ENCODE measurements at regions not wholly inside any gene's neighbourhood (a gene's known extent, or its start where the extent isn't known, plus 50 kb on each side); places are given as distances from the start of the nearest gene placed in this dataset.

DNA sequence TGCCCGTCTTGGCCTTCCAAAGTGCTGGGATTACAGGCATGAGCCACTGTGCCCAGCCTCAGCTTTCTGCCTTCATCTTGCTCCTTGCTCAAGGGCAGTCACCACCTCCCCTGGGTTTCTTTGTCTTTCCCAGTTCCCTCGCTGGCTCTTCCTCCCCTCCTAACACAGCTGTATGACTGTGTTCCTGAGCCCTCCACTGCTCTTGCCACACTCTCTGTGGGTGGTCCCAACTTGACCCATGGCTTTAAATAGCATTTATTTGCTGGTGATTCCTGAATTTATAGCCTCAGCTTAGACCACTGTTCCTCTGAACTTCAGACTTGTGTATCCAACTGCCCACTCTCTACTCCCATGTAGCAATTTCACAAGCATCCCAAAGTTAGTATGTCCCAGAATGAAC lies 181.3 kb downstream of the BAMBI start:
- H3K27ac ChIP-seq (ENCODE audit: low read depth) = no peak overlapping the region
- H2AFZ ChIP-seq = no peak overlapping the region
- H3K79me2 ChIP-seq (replicated peaks; ENCODE audit: insufficient read depth) = no peaks in the 10 kb centered on the region
- H3K9me2 ChIP-seq (ENCODE audit: insufficient read depth) = peaks cover 6% of the 10 kb centered on the region; the same call in 1 of the 2 replicates
- ATAC-seq (no peak), DNase-seq (ENCODE audit: low spot score) (no peak)
- no peaks in the 10 kb centered on the region for H3K4me1 ChIP-seq (ENCODE audit: insufficient read depth)
- H4K20me1 ChIP-seq (replicated peaks; ENCODE audit: insufficient read depth) = no peaks in the 10 kb centered on the region
- TF ChIP-seq, protein P1, sequence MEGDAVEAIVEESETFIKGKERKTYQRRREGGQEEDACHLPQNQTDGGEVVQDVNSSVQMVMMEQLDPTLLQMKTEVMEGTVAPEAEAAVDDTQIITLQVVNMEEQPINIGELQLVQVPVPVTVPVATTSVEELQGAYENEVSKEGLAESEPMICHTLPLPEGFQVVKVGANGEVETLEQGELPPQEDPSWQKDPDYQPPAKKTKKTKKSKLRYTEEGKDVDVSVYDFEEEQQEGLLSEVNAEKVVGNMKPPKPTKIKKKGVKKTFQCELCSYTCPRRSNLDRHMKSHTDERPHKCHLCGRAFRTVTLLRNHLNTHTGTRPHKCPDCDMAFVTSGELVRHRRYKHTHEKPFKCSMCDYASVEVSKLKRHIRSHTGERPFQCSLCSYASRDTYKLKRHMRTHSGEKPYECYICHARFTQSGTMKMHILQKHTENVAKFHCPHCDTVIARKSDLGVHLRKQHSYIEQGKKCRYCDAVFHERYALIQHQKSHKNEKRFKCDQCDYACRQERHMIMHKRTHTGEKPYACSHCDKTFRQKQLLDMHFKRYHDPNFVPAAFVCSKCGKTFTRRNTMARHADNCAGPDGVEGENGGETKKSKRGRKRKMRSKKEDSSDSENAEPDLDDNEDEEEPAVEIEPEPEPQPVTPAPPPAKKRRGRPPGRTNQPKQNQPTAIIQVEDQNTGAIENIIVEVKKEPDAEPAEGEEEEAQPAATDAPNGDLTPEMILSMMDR (conservative IDR thresholded peaks at IDR 0.05; ENCODE audit: low read depth in 2 of 2) = no peak
- no peak for TF ChIP-seq NANOG (IDR thresholded peaks at IDR 0.05; ENCODE audit: borderline replicate concordance)
- TF ChIP-seq ZNF114 (CRISPR knock-in tag; IDR thresholded peaks at IDR 0.05) = no peak
- TF ChIP-seq, protein P2, sequence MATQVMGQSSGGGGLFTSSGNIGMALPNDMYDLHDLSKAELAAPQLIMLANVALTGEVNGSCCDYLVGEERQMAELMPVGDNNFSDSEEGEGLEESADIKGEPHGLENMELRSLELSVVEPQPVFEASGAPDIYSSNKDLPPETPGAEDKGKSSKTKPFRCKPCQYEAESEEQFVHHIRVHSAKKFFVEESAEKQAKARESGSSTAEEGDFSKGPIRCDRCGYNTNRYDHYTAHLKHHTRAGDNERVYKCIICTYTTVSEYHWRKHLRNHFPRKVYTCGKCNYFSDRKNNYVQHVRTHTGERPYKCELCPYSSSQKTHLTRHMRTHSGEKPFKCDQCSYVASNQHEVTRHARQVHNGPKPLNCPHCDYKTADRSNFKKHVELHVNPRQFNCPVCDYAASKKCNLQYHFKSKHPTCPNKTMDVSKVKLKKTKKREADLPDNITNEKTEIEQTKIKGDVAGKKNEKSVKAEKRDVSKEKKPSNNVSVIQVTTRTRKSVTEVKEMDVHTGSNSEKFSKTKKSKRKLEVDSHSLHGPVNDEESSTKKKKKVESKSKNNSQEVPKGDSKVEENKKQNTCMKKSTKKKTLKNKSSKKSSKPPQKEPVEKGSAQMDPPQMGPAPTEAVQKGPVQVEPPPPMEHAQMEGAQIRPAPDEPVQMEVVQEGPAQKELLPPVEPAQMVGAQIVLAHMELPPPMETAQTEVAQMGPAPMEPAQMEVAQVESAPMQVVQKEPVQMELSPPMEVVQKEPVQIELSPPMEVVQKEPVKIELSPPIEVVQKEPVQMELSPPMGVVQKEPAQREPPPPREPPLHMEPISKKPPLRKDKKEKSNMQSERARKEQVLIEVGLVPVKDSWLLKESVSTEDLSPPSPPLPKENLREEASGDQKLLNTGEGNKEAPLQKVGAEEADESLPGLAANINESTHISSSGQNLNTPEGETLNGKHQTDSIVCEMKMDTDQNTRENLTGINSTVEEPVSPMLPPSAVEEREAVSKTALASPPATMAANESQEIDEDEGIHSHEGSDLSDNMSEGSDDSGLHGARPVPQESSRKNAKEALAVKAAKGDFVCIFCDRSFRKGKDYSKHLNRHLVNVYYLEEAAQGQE (IDR thresholded peaks at IDR 0.05; ENCODE audit: unreplicated experiment) = no peak
- TF ChIP-seq ZNF331 (CRISPR knock-in tag; IDR thresholded peaks at IDR 0.05; ENCODE audit: low read depth) = no peak
- no peak for TF ChIP-seq CREB1 (CRISPR knock-in tag; IDR thresholded peaks at IDR 0.05; ENCODE audit: low read depth)
- TF ChIP-seq POLR2AphosphoS5 (IDR thresholded peaks at IDR 0.05; ENCODE audit: low read depth) = no peak
- TF ChIP-seq, protein P3, sequence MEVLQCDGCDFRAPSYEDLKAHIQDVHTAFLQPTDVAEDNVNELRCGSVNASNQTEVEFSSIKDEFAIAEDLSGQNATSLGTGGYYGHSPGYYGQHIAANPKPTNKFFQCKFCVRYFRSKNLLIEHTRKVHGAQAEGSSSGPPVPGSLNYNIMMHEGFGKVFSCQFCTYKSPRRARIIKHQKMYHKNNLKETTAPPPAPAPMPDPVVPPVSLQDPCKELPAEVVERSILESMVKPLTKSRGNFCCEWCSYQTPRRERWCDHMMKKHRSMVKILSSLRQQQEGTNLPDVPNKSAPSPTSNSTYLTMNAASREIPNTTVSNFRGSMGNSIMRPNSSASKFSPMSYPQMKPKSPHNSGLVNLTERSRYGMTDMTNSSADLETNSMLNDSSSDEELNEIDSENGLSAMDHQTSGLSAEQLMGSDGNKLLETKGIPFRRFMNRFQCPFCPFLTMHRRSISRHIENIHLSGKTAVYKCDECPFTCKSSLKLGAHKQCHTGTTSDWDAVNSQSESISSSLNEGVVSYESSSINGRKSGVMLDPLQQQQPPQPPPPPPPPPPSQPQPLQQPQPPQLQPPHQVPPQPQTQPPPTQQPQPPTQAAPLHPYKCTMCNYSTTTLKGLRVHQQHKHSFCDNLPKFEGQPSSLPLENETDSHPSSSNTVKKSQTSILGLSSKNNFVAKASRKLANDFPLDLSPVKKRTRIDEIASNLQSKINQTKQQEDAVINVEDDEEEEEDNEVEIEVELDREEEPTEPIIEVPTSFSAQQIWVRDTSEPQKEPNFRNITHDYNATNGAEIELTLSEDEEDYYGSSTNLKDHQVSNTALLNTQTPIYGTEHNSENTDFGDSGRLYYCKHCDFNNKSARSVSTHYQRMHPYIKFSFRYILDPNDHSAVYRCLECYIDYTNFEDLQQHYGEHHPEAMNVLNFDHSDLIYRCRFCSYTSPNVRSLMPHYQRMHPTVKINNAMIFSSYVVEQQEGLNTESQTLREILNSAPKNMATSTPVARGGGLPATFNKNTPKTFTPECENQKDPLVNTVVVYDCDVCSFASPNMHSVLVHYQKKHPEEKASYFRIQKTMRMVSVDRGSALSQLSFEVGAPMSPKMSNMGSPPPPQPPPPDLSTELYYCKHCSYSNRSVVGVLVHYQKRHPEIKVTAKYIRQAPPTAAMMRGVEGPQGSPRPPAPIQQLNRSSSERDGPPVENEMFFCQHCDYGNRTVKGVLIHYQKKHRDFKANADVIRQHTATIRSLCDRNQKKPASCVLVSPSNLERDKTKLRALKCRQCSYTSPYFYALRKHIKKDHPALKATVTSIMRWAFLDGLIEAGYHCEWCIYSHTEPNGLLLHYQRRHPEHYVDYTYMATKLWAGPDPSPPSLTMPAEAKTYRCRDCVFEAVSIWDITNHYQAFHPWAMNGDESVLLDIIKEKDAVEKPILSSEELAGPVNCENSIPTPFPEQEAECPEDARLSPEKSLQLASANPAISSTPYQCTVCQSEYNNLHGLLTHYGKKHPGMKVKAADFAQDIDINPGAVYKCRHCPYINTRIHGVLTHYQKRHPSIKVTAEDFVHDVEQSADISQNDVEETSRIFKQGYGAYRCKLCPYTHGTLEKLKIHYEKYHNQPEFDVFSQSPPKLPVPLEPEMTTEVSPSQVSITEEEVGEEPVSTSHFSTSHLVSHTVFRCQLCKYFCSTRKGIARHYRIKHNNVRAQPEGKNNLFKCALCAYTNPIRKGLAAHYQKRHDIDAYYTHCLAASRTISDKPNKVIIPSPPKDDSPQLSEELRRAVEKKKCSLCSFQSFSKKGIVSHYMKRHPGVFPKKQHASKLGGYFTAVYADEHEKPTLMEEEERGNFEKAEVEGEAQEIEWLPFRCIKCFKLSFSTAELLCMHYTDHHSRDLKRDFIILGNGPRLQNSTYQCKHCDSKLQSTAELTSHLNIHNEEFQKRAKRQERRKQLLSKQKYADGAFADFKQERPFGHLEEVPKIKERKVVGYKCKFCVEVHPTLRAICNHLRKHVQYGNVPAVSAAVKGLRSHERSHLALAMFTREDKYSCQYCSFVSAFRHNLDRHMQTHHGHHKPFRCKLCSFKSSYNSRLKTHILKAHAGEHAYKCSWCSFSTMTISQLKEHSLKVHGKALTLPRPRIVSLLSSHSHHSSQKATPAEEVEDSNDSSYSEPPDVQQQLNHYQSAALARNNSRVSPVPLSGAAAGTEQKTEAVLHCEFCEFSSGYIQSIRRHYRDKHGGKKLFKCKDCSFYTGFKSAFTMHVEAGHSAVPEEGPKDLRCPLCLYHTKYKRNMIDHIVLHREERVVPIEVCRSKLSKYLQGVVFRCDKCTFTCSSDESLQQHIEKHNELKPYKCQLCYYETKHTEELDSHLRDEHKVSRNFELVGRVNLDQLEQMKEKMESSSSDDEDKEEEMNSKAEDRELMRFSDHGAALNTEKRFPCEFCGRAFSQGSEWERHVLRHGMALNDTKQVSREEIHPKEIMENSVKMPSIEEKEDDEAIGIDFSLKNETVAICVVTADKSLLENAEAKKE (CRISPR knock-in tag; IDR thresholded peaks at IDR 0.05) = no peak
- TF ChIP-seq STAT1 (IDR thresholded peaks at IDR 0.05; ENCODE audit: unreplicated experiment) = no peak
- no peak for TF ChIP-seq EZH2phosphoT487 (IDR thresholded peaks at IDR 0.05; ENCODE audit: unreplicated experiment)
- TF ChIP-seq JUNB (IDR thresholded peaks at IDR 0.05; ENCODE audit: unreplicated experiment) = no peak
- TF ChIP-seq, protein P4, sequence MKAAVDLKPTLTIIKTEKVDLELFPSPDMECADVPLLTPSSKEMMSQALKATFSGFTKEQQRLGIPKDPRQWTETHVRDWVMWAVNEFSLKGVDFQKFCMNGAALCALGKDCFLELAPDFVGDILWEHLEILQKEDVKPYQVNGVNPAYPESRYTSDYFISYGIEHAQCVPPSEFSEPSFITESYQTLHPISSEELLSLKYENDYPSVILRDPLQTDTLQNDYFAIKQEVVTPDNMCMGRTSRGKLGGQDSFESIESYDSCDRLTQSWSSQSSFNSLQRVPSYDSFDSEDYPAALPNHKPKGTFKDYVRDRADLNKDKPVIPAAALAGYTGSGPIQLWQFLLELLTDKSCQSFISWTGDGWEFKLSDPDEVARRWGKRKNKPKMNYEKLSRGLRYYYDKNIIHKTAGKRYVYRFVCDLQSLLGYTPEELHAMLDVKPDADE (IDR thresholded peaks at IDR 0.05) = no peak
- no peak for TF ChIP-seq EZH2 (IDR thresholded peaks at IDR 0.05; ENCODE audit: low read depth, unreplicated experiment)
- Mint-ChIP-seq H3K27ac (no peak overlapping the region), H3K27me3 (ENCODE audit: insufficient read depth, low read depth, poor library complexity) (peaks cover 5% of the 10 kb centered on the region), H3K4me1 (peaks cover 5% of the 10 kb centered on the region; the same call in 2 of the 3 replicates), H3K36me3 (ENCODE audit: low read depth) (peaks cover 7% of the 10 kb centered on the region), H3K4me3 (no peak overlapping the region), H3K9me3 (peaks cover 22% of the 10 kb centered on the region)
- no peak overlapping the region for H3K4me2 ChIP-seq
- H3K27me3 ChIP-seq (ENCODE audit: insufficient read depth) = no peaks in the 10 kb centered on the region
- no peaks in the 10 kb centered on the region for H3F3A ChIP-seq (replicated peaks; ENCODE audit: low read depth)
- H3K4me3 ChIP-seq = no peak overlapping the region
- no peaks in the 10 kb centered on the region for H3K36me3 ChIP-seq (ENCODE audit: insufficient read depth)

Measured in GM23338 (cell line).